ENCODE measurements at regions not wholly inside any gene's neighbourhood (a gene's known extent, or its start where the extent isn't known, plus 50 kb on each side); places are given as distances from the start of the nearest gene placed in this dataset.

DNA sequence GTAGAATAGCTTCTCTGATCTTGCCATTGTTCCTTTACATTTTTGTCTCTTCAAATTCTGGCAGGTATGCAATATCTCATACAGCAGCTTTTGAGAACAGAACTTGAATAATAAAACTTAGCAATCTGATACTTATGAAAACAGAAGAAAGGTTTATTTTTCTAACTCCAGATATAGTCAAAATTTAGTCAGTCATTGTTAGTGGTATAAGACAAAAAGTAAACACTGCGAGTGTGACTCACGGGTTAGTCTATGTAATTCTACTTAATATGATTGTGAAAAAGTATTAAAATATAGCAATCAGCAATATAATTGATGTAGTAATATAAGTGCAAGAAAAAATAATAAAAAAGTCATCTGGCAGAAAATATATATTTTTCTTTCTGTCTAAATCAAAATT lies 910.4 kb downstream of the DNAH5 start:
- TF ChIP-seq CTCF (IDR thresholded peaks at IDR 0.05) (no peak), POLR2A (IDR thresholded peaks at IDR 0.05) (no peak)

Data from body of pancreas (tissue), 4 donors.